Lower leg skin (tissue), 3 donors: ENCODE measurements at regions not wholly inside any gene's neighbourhood (a gene's known extent, or its start where the extent isn't known, plus 50 kb on each side); places are given as distances from the start of the nearest gene placed in this dataset.

Experiments
- POLR2A ChIP-seq, 2 donors: fragments of 450-650 bp; IDR thresholded peaks; one replicate each; pipeline ENCODE4 v1.6.1; 2016 to 2017; ENCODE audit warnings: antibody characterized with exemption in 2 of 2, mild to moderate bottlenecking in 1 of 2, moderate library complexity in 1 of 2
- TF ChIP-seq, protein P1 (sequence below), 3 donors: fragments of 450-650 bp; IDR thresholded peaks; one replicate each; pipeline ENCODE4 v1.5.1; 2016; ENCODE audit warnings: antibody characterized with exemption in 3 of 3, mild to moderate bottlenecking in 3 of 3, moderate library complexity in 2 of 3

DNA sequence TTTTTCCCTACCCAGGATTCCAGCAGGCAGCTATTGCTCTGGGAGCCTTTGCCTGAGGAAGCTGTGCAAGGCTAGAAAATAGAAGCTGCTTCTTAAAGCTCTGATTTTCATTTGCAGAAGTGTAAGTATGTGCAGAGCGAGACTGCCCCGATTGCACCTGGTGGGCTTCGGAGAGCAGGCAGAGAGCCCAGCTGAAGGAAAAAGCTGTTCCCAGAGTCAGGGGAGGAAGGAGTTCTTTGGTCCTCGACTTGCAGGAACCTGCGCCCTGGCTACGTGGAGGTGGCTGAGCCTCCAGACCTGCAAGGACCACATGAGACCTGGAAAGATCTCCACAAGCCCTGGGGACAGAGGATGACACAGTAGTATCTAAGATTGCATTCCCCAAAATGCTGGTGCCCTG, 235.0 kb upstream of the ARGLU1 start:
- TF ChIP-seq, protein P1, sequence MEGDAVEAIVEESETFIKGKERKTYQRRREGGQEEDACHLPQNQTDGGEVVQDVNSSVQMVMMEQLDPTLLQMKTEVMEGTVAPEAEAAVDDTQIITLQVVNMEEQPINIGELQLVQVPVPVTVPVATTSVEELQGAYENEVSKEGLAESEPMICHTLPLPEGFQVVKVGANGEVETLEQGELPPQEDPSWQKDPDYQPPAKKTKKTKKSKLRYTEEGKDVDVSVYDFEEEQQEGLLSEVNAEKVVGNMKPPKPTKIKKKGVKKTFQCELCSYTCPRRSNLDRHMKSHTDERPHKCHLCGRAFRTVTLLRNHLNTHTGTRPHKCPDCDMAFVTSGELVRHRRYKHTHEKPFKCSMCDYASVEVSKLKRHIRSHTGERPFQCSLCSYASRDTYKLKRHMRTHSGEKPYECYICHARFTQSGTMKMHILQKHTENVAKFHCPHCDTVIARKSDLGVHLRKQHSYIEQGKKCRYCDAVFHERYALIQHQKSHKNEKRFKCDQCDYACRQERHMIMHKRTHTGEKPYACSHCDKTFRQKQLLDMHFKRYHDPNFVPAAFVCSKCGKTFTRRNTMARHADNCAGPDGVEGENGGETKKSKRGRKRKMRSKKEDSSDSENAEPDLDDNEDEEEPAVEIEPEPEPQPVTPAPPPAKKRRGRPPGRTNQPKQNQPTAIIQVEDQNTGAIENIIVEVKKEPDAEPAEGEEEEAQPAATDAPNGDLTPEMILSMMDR (IDR thresholded peaks at IDR 0.05): no peak
- no peak for TF ChIP-seq POLR2A (IDR thresholded peaks at IDR 0.05)
